HG03432 (cell line): ENCODE measurements at regions not wholly inside any gene's neighbourhood (a gene's known extent, or its start where the extent isn't known, plus 50 kb on each side); places are given as distances from the start of the nearest gene placed in this dataset.
"Not testable (repeated sequence)": the region's sequence is repeated elsewhere in the genome, so short reads cannot be mapped to it uniquely, and the experiment has no call there.

Experiments
- ATAC-seq: cut with Tn5 transposase; IDR thresholded peaks from one replicate; pipeline ENCODE4 v1.9.1; 2021; ENCODE audit warnings: mild to moderate bottlenecking, moderate library complexity; ENCODE audit not compliant: unreplicated experiment

- ATAC-seq, result no peak
Measured at GRCh38 chr2:35204881-35205280, 1150.7 kb upstream of the CRIM1 start.

DNA sequence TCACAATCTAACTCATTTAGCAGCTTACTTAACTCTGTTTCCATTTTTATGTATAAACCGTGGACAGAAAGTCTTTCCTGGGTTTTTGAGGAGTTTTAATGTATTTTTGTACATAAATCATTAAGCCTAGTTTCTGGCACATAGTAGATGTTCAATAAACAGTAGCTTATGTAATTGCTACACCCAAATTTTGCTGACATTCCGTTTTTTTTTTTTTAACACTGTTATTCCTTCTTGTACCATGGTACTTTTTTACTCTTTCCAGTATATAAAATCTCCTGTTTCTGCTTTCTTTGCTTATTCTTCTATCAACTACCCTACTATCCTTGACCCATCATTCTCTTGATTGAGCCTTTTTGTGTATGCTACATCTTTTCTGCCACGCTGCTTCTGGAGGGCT is 1151.3 kb upstream of the CRIM1 start:
- no peak for ATAC-seq

- no peak for ATAC-seq
Measured at GRCh38 chr2:35199298-35199697, 1156.3 kb upstream of the CRIM1 start.

DNA sequence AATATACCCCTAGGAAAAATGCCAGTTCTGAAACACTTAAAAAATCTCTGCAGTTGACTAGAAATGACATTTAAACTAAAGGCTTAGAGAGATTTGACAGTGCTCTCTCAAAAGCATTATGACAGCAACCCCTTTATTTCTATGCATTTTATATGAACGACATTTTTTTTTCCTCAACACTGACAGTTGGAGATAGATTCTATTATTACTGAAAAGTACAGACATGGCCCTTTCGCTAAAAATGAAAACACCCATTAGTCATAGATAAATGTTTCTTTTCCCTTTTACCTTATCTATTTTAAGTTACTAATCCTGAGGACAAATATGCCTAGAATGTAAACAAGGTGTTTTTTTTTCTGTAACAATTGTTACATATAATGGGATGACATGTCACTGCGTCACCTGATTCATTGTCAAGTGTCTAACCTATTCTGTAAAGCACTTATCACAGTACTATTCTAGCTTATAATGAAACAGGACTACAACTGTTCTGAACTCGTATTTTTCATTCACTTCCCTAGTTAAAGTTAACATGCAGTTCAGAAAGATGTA is 1169.6 kb upstream of the CRIM1 start:
- no peak for ATAC-seq

- ATAC-seq, result no peak
Measured at GRCh38 chr2:35184471-35184870, 1171.1 kb upstream of the CRIM1 start.

DNA sequence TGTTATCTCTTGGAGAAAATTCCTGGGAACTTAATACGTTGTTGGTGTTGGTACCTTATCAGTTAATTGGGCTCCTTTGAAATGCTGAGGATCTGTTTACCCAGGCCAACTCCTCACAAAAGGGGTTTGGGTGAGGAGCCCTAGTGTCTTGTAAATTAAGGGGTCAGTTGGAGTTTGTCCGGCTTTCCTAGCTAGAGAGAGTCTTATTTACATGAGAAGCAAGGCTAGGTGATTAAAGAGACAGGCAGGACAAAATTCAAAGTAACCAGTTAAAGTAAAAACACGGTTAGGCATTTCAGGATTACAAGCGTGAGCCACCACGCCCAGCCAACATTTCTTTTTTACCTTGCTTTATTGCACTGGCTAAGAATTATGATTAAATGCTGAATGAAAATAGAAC is 1178.9 kb upstream of the CRIM1 start:
- not testable (repeated sequence) for ATAC-seq

DNA sequence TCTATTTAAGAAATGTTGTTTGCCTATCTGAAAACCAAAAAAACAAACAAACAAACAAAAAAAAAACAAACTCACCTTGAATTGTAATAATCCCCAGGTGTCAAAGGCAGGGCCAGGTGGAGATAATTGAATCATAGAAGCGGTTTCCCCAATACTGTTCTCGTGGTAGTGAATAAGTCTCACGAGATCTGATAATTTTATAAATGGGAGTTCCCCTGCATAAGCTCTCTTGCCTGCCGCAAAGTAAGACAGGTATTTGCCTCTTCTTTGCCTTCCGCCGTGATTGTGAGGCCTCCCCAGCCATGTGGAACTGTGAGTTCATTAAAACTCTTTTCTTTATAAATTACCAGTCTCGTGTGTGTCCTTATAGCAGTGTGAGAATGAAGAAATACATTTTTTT is 1180.7 kb upstream of the CRIM1 start:
- no peak for ATAC-seq

- ATAC-seq, result no peak
Measured at GRCh38 chr2:35172687-35173086, 1182.9 kb upstream of the CRIM1 start.

GRCh38 chr2:35168351-35168750 is 1187.2 kb upstream of the CRIM1 start:
- ATAC-seq, result no peak

DNA sequence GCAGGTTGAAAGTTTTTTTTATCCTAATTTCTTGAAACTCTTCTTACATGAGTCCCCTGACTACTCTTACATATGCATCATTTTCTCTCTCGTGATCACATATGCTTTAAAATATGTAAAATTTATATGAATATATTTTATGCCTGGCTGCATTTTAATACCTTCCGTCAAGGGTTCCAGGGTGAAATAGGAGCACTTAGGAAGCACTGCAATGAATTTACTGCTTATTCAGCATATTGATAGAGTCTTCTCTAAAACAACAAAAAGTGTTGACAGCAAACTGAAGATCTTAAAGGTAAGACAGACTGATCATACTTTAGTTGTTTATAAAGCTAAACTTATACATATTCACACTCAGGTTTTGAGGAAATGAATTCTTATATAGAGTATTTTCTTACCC is 1191.6 kb upstream of the CRIM1 start:
- no peak for ATAC-seq

DNA sequence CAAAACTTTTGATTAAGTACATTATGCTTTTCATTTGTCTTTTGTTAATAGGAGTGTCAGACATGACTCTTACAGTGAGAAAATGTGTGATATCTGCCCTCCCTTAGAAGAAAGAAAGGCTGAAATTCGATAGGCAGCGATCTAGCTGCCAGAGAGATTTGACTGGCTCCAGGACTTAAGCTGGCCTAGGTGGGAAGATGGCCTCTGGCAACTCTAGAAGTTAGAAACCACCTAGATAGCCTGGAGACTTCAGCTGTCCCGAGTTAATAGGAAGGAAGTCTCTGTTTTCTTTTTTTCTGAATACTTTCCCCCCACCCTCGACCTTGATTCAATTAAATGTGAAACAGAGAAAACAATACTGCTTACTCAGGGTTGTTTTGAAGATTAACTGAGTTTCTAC is 1194.7 kb upstream of the CRIM1 start:
- no peak for ATAC-seq

DNA sequence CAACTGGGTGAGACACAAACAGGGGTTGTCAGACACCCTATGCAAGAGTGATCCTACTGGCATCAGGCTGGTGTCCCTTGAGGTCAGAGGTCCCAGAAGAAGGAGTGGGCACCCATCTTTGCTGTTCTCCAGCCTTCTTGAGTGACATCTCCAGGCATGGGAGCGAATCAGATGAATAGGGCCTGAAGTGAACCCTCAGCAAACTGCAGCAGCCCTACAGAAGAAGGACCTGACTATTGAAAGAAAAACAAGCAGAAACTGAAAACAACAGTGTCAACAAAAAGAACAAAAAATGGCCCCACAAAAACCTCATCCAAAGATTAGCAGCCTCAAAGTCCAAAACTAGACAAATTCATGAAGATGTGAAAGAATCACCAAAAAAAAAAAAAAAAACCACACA is 1229.7 kb upstream of the CRIM1 start:
- no peak for ATAC-seq

DNA sequence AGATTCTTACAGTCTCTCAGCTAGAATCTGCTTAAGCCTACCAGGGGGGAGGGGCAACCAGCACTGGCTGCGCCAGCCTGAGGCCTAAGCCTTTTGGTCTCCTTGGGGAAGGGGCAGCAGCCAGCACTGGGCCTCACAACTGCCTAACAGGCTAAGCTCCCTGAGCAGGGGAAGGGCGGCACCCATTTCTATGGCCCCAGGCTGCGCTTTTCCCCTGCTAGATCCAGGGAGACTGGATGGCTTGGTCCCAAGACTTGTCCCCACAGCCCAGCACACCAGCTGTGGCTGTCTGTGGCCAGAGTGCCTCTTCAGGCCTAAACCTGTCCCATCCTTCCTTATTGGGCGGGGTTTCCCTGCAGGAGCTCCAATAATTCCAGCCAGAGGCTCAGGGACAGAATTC is 1230.3 kb upstream of the CRIM1 start:
- ATAC-seq, result no peak

GRCh38 chr2:35116151-35116550 is 1239.4 kb upstream of the CRIM1 start:
- ATAC-seq, result no peak

- ATAC-seq, result no peak
Measured at GRCh38 chr2:35114765-35115164, 1240.8 kb upstream of the CRIM1 start.

- ATAC-seq, result not testable (repeated sequence)
Measured at GRCh38 chr2:35112367-35112766, 1243.2 kb upstream of the CRIM1 start.

DNA sequence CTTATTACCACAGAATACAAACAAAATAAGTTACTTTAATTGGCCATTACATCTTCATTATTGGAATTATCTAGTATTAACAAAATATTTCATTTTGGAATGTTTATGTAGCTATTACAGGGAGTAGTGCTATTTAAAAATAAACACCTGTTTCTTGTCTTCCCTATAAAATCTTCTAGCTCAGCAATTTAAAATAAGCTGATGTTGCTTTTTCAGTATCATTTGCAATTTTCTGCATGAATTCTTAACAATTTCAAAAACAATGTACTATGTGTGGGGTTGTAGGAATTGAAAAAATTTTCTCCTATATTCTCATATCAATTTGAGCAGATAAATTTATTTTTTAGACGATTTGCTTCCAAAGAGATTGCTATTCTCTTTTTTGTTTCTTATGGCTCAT is 1251.3 kb upstream of the CRIM1 start:
- no peak for ATAC-seq

- ATAC-seq, result no peak
Measured at GRCh38 chr2:35099342-35099741, 1256.2 kb upstream of the CRIM1 start.

GRCh38 chr2:35082072-35082471 is 1273.5 kb upstream of the CRIM1 start:
- ATAC-seq, result no peak

- ATAC-seq, result no peak
Measured at GRCh38 chr2:35081622-35082015, 1274.0 kb upstream of the CRIM1 start.

- ATAC-seq, result no peak
Measured at GRCh38 chr2:35081001-35081621, 1274.5 kb upstream of the CRIM1 start.

GRCh38 chr2:35080231-35080910 is 1275.2 kb upstream of the CRIM1 start:
- no peak for ATAC-seq

DNA sequence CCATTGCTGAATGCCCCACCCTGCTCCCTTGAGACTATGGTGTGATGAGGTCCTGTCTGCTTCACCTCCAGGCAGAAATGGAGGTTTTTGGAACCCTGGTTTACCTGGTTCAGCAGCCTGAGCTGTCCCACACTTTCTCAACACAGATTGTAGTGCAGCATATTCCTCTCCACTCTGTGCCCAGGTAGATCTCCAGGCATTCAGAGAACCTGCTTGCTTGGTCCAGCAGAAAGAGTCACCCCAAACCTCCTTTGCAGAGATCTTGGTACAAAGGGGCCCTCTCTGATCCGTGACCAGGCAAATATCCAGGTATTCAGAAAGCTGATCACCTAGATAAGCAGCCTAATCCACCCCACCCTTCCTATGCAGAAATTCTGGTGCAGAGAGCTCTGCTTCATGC is 1288.2 kb upstream of the CRIM1 start:
- ATAC-seq, result no peak
